Panc1 (cell line): ENCODE measurements at regions not wholly inside any gene's neighbourhood (a gene's known extent, or its start where the extent isn't known, plus 50 kb on each side); places are given as distances from the start of the nearest gene placed in this dataset.

Experiments
- ATAC-seq: fragments of 200-7000 bp; cut with Tn5 transposase; 2 replicates; pipeline ENCODE4 v1.9.1; 2020; ENCODE audit warnings: mild to moderate bottlenecking, moderate library complexity
- BruUV-seq: library from RNA; stranded (reverse); fragments of 400-500 nt; replicated peaks from 2 replicates; lab custom pipeline; 2021; lab: Mats Ljungman, UMichigan
- CTCF ChIA-PET: fragments of 300-600 bp; sonication (Branson Sonifier 250); formaldehyde crosslinking; loops from one replicate; lab custom pipeline; 2022; ENCODE audit warnings: antibody characterized with exemption; lab: Charles Lee
- POLR2A ChIA-PET: fragments of 300-600 bp; sonication (Branson Sonifier 250); formaldehyde crosslinking; loops from one replicate; lab custom pipeline; 2022; ENCODE audit warnings: antibody characterized with exemption; lab: Charles Lee
- DNase-seq: peaks from one replicate; pipeline ENCODE4 v3.0.0-alpha.2; 2010; ENCODE audit warnings: low read depth, low spot score
- H3K27ac ChIP-seq: 2 replicates; pipeline ENCODE4 v1.5.1; 2011; ENCODE audit warnings: mild to moderate bottlenecking, low read length, inconsistent platforms
- H3K27me3 ChIP-seq: fragments of 200-500 bp; sonication (Bioruptor generic); 2 replicates; pipeline ENCODE4 v1.6.0; 2014; ENCODE audit warnings: low read length, inconsistent platforms; ENCODE audit not compliant: control insufficient read depth, insufficient read depth
- H3K36me3 ChIP-seq: fragments of 200-500 bp; sonication (Bioruptor generic); 2 replicates; pipeline ENCODE4 v1.5.1; 2014; ENCODE audit warnings: inconsistent platforms, mild to moderate bottlenecking, low read length, moderate library complexity; ENCODE audit not compliant: control insufficient read depth, insufficient read depth
- H3K4me1 ChIP-seq: 2 replicates; pipeline ENCODE4 v1.5.1; 2011; ENCODE audit warnings: inconsistent platforms, mild to moderate bottlenecking, low read length, moderate library complexity; ENCODE audit not compliant: control insufficient read depth, insufficient read depth
- H3K4me3 ChIP-seq, 2 experiments: 2 replicates each; pipeline ENCODE4 v1.5.1; 2011 to 2012; ENCODE audit warnings: low read depth in 2 of 2, low read length in 2 of 2, mild to moderate bottlenecking in 2 of 2, inconsistent platforms in 1 of 2, moderate library complexity in 1 of 2
- H3K9me3 ChIP-seq: fragments of 200-500 bp; sonication (Bioruptor generic); 2 replicates; pipeline ENCODE4 v1.5.1; 2014; ENCODE audit warnings: low read depth, mild to moderate bottlenecking, inconsistent platforms, low read length, moderate library complexity; ENCODE audit not compliant: control insufficient read depth, insufficient read depth
- POLR2AphosphoS5 ChIP-seq: IDR thresholded peaks from 2 replicates; pipeline ENCODE4 v1.6.1; 2012; ENCODE audit warnings: mild to moderate bottlenecking, low read depth, low read length, moderate library complexity
- SIN3A ChIP-seq: IDR thresholded peaks from 2 replicates; pipeline ENCODE4 v1.6.1; 2012; ENCODE audit warnings: low read depth, mild to moderate bottlenecking, low read length, moderate library complexity, borderline replicate concordance; ENCODE audit not compliant: insufficient read depth
- TCF7L2 ChIP-seq: IDR thresholded peaks from 2 replicates; pipeline ENCODE4 v1.6.1; 2011; ENCODE audit warnings: mild to moderate bottlenecking, low read depth, low read length, inconsistent platforms
- in situ Hi-C: cut with HindIII; loops from 2 replicates; pipeline ENCODE4 v1.10.0; 2016; ENCODE audit warnings: low sequenced_read_pairs, low pct_unique_long_range_greater_than_20kb
- intact Hi-C: fragments of 100-400 bp; cut with micrococcal nuclease; formaldehyde crosslinking; loops from one replicate; pipeline ENCODE4 v1.10.0; 2022; ENCODE audit not compliant: unreplicated experiment
- TF ChIP-seq, protein P1 (sequence below): fragments of 450-650 bp; IDR thresholded peaks from 2 replicates; pipeline ENCODE4 v1.5.1; 2017; ENCODE audit warnings: mild to moderate bottlenecking
- TF ChIP-seq, protein P2 (sequence below), 2 experiments: IDR thresholded peaks; 2 replicates each; pipeline ENCODE4 v1.6.1; 2011 to 2012; ENCODE audit warnings: low read depth in 2 of 2, control low read depth in 1 of 2, low read length in 1 of 2, mild to moderate bottlenecking in 1 of 2, moderate library complexity in 1 of 2; ENCODE audit not compliant: insufficient read depth in 1 of 2

DNA sequence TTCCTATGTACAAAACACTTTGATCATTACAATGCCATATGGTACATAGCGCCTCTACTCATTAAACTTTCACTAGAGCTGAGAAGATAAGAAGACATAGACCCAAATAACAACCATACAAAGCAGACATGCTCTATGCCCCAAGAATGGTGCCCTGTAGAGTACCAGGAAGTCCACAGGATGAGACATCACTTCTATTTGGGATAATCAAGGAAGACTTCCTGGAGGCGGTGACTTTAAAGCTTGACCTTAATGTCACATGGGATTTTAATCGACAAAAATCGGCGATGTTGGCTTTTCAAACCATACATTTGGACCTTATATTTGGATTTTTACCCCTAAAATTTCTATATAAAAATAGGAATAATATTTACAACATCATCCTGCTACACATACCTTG lies 224.3 kb upstream of the MAP3K1 start:
- ATAC-seq (no peak), DNase-seq (no peak)
- POLR2A ChIA-PET: no interaction called here
- BruUV-seq: no TSS peak
- H3K4me3 ChIP-seq: no peak overlapping the region
- H3K27me3 ChIP-seq: peaks cover 5% of the 10 kb centered on the region
- H3K27ac ChIP-seq: no peak overlapping the region
- in situ Hi-C loops (no loop called here), intact Hi-C loops (no loop called here)
- no peaks in the 10 kb centered on the region for H3K9me3 ChIP-seq
- no peaks in the 10 kb centered on the region for H3K4me1 ChIP-seq
- TF ChIP-seq TCF7L2: no peak
- no peak for TF ChIP-seq SIN3A
- TF ChIP-seq, protein P1, sequence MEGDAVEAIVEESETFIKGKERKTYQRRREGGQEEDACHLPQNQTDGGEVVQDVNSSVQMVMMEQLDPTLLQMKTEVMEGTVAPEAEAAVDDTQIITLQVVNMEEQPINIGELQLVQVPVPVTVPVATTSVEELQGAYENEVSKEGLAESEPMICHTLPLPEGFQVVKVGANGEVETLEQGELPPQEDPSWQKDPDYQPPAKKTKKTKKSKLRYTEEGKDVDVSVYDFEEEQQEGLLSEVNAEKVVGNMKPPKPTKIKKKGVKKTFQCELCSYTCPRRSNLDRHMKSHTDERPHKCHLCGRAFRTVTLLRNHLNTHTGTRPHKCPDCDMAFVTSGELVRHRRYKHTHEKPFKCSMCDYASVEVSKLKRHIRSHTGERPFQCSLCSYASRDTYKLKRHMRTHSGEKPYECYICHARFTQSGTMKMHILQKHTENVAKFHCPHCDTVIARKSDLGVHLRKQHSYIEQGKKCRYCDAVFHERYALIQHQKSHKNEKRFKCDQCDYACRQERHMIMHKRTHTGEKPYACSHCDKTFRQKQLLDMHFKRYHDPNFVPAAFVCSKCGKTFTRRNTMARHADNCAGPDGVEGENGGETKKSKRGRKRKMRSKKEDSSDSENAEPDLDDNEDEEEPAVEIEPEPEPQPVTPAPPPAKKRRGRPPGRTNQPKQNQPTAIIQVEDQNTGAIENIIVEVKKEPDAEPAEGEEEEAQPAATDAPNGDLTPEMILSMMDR: no peak
- CTCF ChIA-PET: no interaction called here
- H3K36me3 ChIP-seq: no peaks in the 10 kb centered on the region

DNA sequence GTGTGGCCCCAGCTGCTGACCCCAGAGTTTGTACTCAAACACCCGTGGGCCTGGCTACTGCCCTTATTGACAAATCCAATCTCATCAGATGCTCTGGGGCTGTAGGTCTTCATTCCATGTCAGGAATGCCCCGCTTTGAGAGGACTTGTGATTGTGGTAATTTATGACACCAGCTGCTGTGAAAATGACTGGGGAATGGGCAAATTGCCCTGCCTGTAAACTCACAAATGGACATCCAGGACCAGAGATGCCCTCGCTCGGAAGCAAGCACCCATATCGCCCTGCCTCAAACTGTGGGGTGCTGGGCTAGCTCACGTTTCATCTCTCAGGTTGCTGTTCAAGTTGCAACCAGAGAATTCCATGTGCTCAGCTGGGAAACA lies 225.9 kb upstream of the MAP3K1 start:
- no peaks in the 10 kb centered on the region for H3K36me3 ChIP-seq
- H3K9me3 ChIP-seq: no peaks in the 10 kb centered on the region
- no peak overlapping the region for H3K4me3 ChIP-seq
- in situ Hi-C loops (no loop called here), intact Hi-C loops (no loop called here)
- CTCF ChIA-PET: no interaction called here
- BruUV-seq: no TSS peak
- TF ChIP-seq, protein P2, sequence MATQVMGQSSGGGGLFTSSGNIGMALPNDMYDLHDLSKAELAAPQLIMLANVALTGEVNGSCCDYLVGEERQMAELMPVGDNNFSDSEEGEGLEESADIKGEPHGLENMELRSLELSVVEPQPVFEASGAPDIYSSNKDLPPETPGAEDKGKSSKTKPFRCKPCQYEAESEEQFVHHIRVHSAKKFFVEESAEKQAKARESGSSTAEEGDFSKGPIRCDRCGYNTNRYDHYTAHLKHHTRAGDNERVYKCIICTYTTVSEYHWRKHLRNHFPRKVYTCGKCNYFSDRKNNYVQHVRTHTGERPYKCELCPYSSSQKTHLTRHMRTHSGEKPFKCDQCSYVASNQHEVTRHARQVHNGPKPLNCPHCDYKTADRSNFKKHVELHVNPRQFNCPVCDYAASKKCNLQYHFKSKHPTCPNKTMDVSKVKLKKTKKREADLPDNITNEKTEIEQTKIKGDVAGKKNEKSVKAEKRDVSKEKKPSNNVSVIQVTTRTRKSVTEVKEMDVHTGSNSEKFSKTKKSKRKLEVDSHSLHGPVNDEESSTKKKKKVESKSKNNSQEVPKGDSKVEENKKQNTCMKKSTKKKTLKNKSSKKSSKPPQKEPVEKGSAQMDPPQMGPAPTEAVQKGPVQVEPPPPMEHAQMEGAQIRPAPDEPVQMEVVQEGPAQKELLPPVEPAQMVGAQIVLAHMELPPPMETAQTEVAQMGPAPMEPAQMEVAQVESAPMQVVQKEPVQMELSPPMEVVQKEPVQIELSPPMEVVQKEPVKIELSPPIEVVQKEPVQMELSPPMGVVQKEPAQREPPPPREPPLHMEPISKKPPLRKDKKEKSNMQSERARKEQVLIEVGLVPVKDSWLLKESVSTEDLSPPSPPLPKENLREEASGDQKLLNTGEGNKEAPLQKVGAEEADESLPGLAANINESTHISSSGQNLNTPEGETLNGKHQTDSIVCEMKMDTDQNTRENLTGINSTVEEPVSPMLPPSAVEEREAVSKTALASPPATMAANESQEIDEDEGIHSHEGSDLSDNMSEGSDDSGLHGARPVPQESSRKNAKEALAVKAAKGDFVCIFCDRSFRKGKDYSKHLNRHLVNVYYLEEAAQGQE (IDR thresholded peaks at IDR 0.05; ENCODE audit: insufficient read depth in 1 of 2, low read depth in 2 of 2, low read length in 1 of 2): no peak
- TF ChIP-seq, protein P1: no peak
- TF ChIP-seq SIN3A: no peak
- no peak for TF ChIP-seq TCF7L2
- TF ChIP-seq POLR2AphosphoS5: no peak
- ATAC-seq: no peak
- no peak overlapping the region for H3K27ac ChIP-seq
- H3K27me3 ChIP-seq: peaks cover 3% of the 10 kb centered on the region; the same call in 1 of the 2 replicates
- H3K4me1 ChIP-seq: no peaks in the 10 kb centered on the region
- no peak for DNase-seq
- POLR2A ChIA-PET: no interaction called here
